SK-N-SH treated with all-trans-retinoic acid at 6 μM for 48 hours (cell line): ENCODE measurements at regions not wholly inside any gene's neighbourhood (a gene's known extent, or its start where the extent isn't known, plus 50 kb on each side); places are given as distances from the start of the nearest gene placed in this dataset.

Experiments used
- ATAC-seq: fragments of 200-7000 bp; cut with Tn5 transposase; 3 replicates; pipeline ENCODE4 v1.9.1; 2020; ENCODE audit warnings: mild to moderate bottlenecking, moderate library complexity
- ARNTL ChIP-seq: fragments of 450-650 bp; formaldehyde crosslinking; IDR thresholded peaks from 2 replicates; pipeline ENCODE4 v1.5.0; 2020; ENCODE audit warnings: low read depth, mild to moderate bottlenecking, moderate library complexity, borderline replicate concordance
- BACH2 ChIP-seq: fragments of 250-450 bp; sonication (Bioruptor Pico); IDR thresholded peaks from 2 replicates; pipeline ENCODE4 v1.9.0; 2021; ENCODE audit warnings: mild to moderate bottlenecking, borderline replicate concordance
- CREB5 ChIP-seq: fragments of 250-450 bp; sonication (Bioruptor Pico); IDR thresholded peaks from 2 replicates; pipeline ENCODE4 v1.5.1; 2020; ENCODE audit warnings: low read depth, mild to moderate bottlenecking, moderate library complexity
- CSDC2 ChIP-seq: fragments of 250-450 bp; sonication (Bioruptor Pico); IDR thresholded peaks from 2 replicates; pipeline ENCODE4 v1.5.0; 2020; ENCODE audit warnings: mild to moderate bottlenecking, moderate library complexity
- ESRRG ChIP-seq: fragments of 250-450 bp; sonication (Bioruptor Pico); IDR thresholded peaks from 2 replicates; pipeline ENCODE4 v1.6.1; 2021; ENCODE audit warnings: mild to moderate bottlenecking
- GLIS3 ChIP-seq: fragments of 250-450 bp; sonication (Bioruptor Pico); IDR thresholded peaks from 2 replicates; pipeline ENCODE4 v1.5.0; 2020; ENCODE audit warnings: mild to moderate bottlenecking, moderate library complexity
- ISL1 ChIP-seq: fragments of 250-450 bp; sonication (Bioruptor Pico); IDR thresholded peaks from 2 replicates; pipeline ENCODE4 v2.1.2; 2022; ENCODE audit warnings: mild to moderate bottlenecking, moderate library complexity
- POU6F1 ChIP-seq: fragments of 250-450 bp; sonication (Bioruptor Pico); IDR thresholded peaks from 2 replicates; pipeline ENCODE4 v1.8.0; 2021; ENCODE audit warnings: low read depth, mild to moderate bottlenecking, moderate library complexity, borderline replicate concordance
- PPARA ChIP-seq: fragments of 250-450 bp; sonication (Bioruptor Pico); IDR thresholded peaks from 2 replicates; pipeline ENCODE4 v1.5.0; 2020; ENCODE audit warnings: mild to moderate bottlenecking, borderline replicate concordance
- RARB ChIP-seq: fragments of 250-450 bp; sonication (Bioruptor Pico); IDR thresholded peaks from 2 replicates; pipeline ENCODE4 v1.8.0; 2021; ENCODE audit warnings: mild to moderate bottlenecking, moderate library complexity
- SNAI2 ChIP-seq: fragments of 250-450 bp; sonication (Bioruptor Pico); IDR thresholded peaks from 2 replicates; pipeline ENCODE4 v1.5.0; 2020; ENCODE audit warnings: mild to moderate bottlenecking, moderate library complexity
- TCF4 ChIP-seq: fragments of 250-450 bp; sonication (Bioruptor Pico); IDR thresholded peaks from 2 replicates; pipeline ENCODE4 v1.8.0; 2021; ENCODE audit warnings: mild to moderate bottlenecking, moderate library complexity, borderline replicate concordance
- TSHZ2 ChIP-seq: fragments of 250-450 bp; sonication (Bioruptor Pico); IDR thresholded peaks from 2 replicates; pipeline ENCODE4 v1.5.0; 2020; ENCODE audit warnings: mild to moderate bottlenecking, moderate library complexity
- ZC3H10 ChIP-seq: fragments of 250-450 bp; sonication (Bioruptor Pico); IDR thresholded peaks from 2 replicates; pipeline ENCODE4 v1.5.1; 2021; ENCODE audit warnings: mild to moderate bottlenecking, moderate library complexity
- ZFP3 ChIP-seq: fragments of 250-450 bp; sonication (Bioruptor Pico); IDR thresholded peaks from 2 replicates; pipeline ENCODE4 v1.5.0; 2020; ENCODE audit warnings: mild to moderate bottlenecking, moderate library complexity
- ZFP30 ChIP-seq: fragments of 450-650 bp; formaldehyde crosslinking; IDR thresholded peaks from 2 replicates; pipeline ENCODE4 v1.5.0; 2022; ENCODE audit warnings: mild to moderate bottlenecking, moderate library complexity
- ZNF565 ChIP-seq: fragments of 450-650 bp; formaldehyde crosslinking; conservative IDR thresholded peaks from 2 replicates; pipeline ENCODE4 v1.5.0; 2020; ENCODE audit warnings: low read depth, mild to moderate bottlenecking, moderate library complexity
- ZNF70 ChIP-seq: fragments of 450-650 bp; formaldehyde crosslinking; IDR thresholded peaks from 2 replicates; pipeline ENCODE4 v1.5.0; 2020; ENCODE audit warnings: mild to moderate bottlenecking, moderate library complexity
- ZNF8 ChIP-seq: fragments of 450-650 bp; formaldehyde crosslinking; IDR thresholded peaks from 2 replicates; pipeline ENCODE4 v1.5.0; 2020; ENCODE audit warnings: mild to moderate bottlenecking, moderate library complexity
- TF ChIP-seq, protein P1 (sequence below): fragments of 250-450 bp; sonication (Bioruptor Pico); IDR thresholded peaks from 2 replicates; pipeline ENCODE4 v1.5.1; 2021; ENCODE audit warnings: mild to moderate bottlenecking, moderate library complexity

DNA sequence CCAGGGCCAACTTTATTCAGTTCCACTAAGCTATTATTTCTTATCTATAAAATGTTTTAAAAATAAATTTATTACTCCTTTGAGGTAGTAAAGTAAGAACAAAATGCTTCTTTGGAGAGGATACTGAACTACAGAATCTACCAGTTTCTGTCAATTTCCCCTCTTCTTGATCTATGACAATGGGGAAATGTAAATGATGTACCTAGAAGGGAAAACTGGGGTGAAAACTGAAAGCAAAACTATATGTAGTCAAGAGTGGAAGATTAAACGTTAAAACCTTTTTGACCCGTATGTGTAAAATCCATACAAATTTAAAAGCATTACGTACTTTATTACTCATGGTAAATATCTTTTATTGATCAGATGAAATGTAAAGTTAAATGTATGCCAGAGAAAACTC lies 1287.8 kb upstream of the TMEFF2 start:
- no peak for ATAC-seq
- TF ChIP-seq ZFP3 (CRISPR knock-in tag) (no peak), CREB5 (CRISPR knock-in tag) (no peak), ZNF565 (no peak), ZC3H10 (CRISPR knock-in tag) (no peak), BACH2 (CRISPR knock-in tag) (no peak), TSHZ2 (CRISPR knock-in tag) (no peak), CSDC2 (CRISPR knock-in tag) (no peak), ZNF70 (CRISPR knock-in tag) (no peak), RARB (CRISPR knock-in tag) (no peak), PPARA (no peak), SNAI2 (no peak), TCF4 (no peak), GLIS3 (CRISPR knock-in tag) (no peak), ZFP30 (no peak), ZNF8 (CRISPR knock-in tag) (no peak), ISL1 (no peak), ARNTL (CRISPR knock-in tag) (no peak)
- TF ChIP-seq, protein P1, sequence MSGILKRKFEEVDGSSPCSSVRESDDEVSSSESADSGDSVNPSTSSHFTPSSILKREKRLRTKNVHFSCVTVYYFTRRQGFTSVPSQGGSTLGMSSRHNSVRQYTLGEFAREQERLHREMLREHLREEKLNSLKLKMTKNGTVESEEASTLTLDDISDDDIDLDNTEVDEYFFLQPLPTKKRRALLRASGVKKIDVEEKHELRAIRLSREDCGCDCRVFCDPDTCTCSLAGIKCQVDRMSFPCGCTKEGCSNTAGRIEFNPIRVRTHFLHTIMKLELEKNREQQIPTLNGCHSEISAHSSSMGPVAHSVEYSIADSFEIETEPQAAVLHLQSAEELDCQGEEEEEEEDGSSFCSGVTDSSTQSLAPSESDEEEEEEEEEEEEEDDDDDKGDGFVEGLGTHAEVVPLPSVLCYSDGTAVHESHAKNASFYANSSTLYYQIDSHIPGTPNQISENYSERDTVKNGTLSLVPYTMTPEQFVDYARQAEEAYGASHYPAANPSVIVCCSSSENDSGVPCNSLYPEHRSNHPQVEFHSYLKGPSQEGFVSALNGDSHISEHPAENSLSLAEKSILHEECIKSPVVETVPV (CRISPR knock-in tag) = no peak

GRCh38 chr2:193480187-193480586 lies 1285.5 kb upstream of the TMEFF2 start:
- TF ChIP-seq BACH2 (CRISPR knock-in tag) (no peak), ZNF8 (CRISPR knock-in tag) (no peak), ZFP30 (no peak), ISL1 (no peak), ZNF70 (CRISPR knock-in tag) (no peak), TSHZ2 (CRISPR knock-in tag) (no peak), CREB5 (CRISPR knock-in tag) (no peak), RARB (CRISPR knock-in tag) (no peak), ESRRG (CRISPR knock-in tag) (no peak), TCF4 (no peak), ZC3H10 (CRISPR knock-in tag) (no peak), PPARA (no peak), POU6F1 (CRISPR knock-in tag) (no peak), SNAI2 (no peak), ARNTL (CRISPR knock-in tag) (no peak), GLIS3 (CRISPR knock-in tag) (no peak)

More at GRCh38 chr2:193480187-193480586, 1285.5 kb upstream of the TMEFF2 start:
- ATAC-seq = no peak
